H9 (cell line): ENCODE measurements at regions not wholly inside any gene's neighbourhood (a gene's known extent, or its start where the extent isn't known, plus 50 kb on each side); places are given as distances from the start of the nearest gene placed in this dataset.

Source experiments
- DNase-seq: peaks from one replicate; pipeline ENCODE4 v3.0.0-alpha.2; 2017
- H2AFZ ChIP-seq: one replicate; pipeline ENCODE4 v1.6.1; 2013; ENCODE audit warnings: mild to moderate bottlenecking, low read length, control low read depth, moderate library complexity
- H2AK5ac ChIP-seq: 2 replicates; pipeline ENCODE4 v1.6.1; 2013; ENCODE audit warnings: low read length, control low read depth, mixed read lengths; ENCODE audit not compliant: insufficient read length
- H2BK120ac ChIP-seq: one replicate; pipeline ENCODE4 v1.6.1; 2013; ENCODE audit warnings: low read depth, mild to moderate bottlenecking, low read length, control low read depth, inconsistent platforms; ENCODE audit not compliant: poor library complexity, severe bottlenecking
- H2BK12ac ChIP-seq: 2 replicates; pipeline ENCODE4 v1.6.1; 2013; ENCODE audit warnings: low read length, control low read depth, mixed read lengths, low read depth; ENCODE audit not compliant: insufficient read length
- H2BK15ac ChIP-seq: 2 replicates; pipeline ENCODE4 v1.6.1; 2013; ENCODE audit warnings: low read depth, low read length, control low read depth
- H2BK20ac ChIP-seq: one replicate; pipeline ENCODE4 v1.6.1; 2013; ENCODE audit warnings: low read depth, mild to moderate bottlenecking, low read length, control low read depth, inconsistent platforms; ENCODE audit not compliant: poor library complexity, severe bottlenecking
- H2BK5ac ChIP-seq: 2 replicates; pipeline ENCODE4 v1.6.1; 2013; ENCODE audit warnings: low read length, control low read depth, mixed read lengths; ENCODE audit not compliant: insufficient read length
- H3K14ac ChIP-seq: 2 replicates; pipeline ENCODE4 v1.6.1; 2013; ENCODE audit warnings: low read length, control low read depth; ENCODE audit not compliant: insufficient read depth
- H3K18ac ChIP-seq: 2 replicates; pipeline ENCODE4 v1.6.1; 2013; ENCODE audit warnings: low read depth, mild to moderate bottlenecking, mixed read lengths, low read length, control low read depth; ENCODE audit not compliant: insufficient read length
- H3K23ac ChIP-seq: 2 replicates; pipeline ENCODE4 v1.6.1; 2013; ENCODE audit warnings: low read length, control low read depth, mixed read lengths, low read depth; ENCODE audit not compliant: insufficient read length
- H3K23me2 ChIP-seq: 2 replicates; pipeline ENCODE4 v1.6.1; 2013; ENCODE audit warnings: low read depth, mild to moderate bottlenecking, mixed read lengths, low read length, control low read depth; ENCODE audit not compliant: insufficient read length, poor library complexity, severe bottlenecking
- H3K27ac ChIP-seq: 2 replicates; pipeline ENCODE4 v1.5.1; 2013; ENCODE audit warnings: low read length, control low read depth, mixed read lengths, low read depth; ENCODE audit not compliant: insufficient read length
- H3K27me3 ChIP-seq: 2 replicates; pipeline ENCODE4 v1.6.1; 2013; ENCODE audit warnings: low read length, control low read depth, inconsistent platforms; ENCODE audit not compliant: insufficient read depth
- H3K4ac ChIP-seq: 2 replicates; pipeline ENCODE4 v1.6.1; 2013; ENCODE audit warnings: low read depth, mild to moderate bottlenecking, control low read depth, inconsistent platforms, low read length, moderate library complexity
- H3K4me1 ChIP-seq: 2 replicates; pipeline ENCODE4 v1.6.1; 2013; ENCODE audit warnings: low read length, control low read depth, inconsistent platforms; ENCODE audit not compliant: insufficient read depth
- H3K4me2 ChIP-seq: 2 replicates; pipeline ENCODE4 v1.6.1; 2013; ENCODE audit warnings: low read length, control low read depth, mixed read lengths; ENCODE audit not compliant: insufficient read length, insufficient read depth
- H3K56ac ChIP-seq: 2 replicates; pipeline ENCODE4 v1.6.1; 2013; ENCODE audit warnings: low read depth, mild to moderate bottlenecking, mixed read lengths, low read length, control low read depth; ENCODE audit not compliant: insufficient read length
- H3K79me1 ChIP-seq: 2 replicates; pipeline ENCODE4 v1.6.1; 2013; ENCODE audit warnings: low read depth, mild to moderate bottlenecking, moderate library complexity, low read length, control low read depth, inconsistent platforms; ENCODE audit not compliant: insufficient read depth, poor library complexity, severe bottlenecking
- H3K79me2 ChIP-seq: 2 replicates; pipeline ENCODE4 v1.6.1; 2013; ENCODE audit warnings: low read length, control low read depth, inconsistent platforms; ENCODE audit not compliant: insufficient read depth
- H3K9ac ChIP-seq: 2 replicates; pipeline ENCODE4 v1.6.1; 2013; ENCODE audit warnings: low read length, control low read depth, mixed read lengths; ENCODE audit not compliant: insufficient read length; ENCODE audit errors: extremely low read depth
- H3K9me3 ChIP-seq: one replicate; pipeline ENCODE4 v1.6.1; 2013; ENCODE audit warnings: low read depth, low read length, inconsistent platforms; ENCODE audit not compliant: control insufficient read depth
- H3T11ph ChIP-seq: one replicate; pipeline ENCODE4 v1.6.1; 2013; ENCODE audit warnings: mild to moderate bottlenecking, low read length, control low read depth, inconsistent platforms
- H4K20me1 ChIP-seq: one replicate; pipeline ENCODE4 v1.6.1; 2013; ENCODE audit not compliant: control insufficient read depth, insufficient read length, insufficient read depth
- H4K5ac ChIP-seq: 2 replicates; pipeline ENCODE4 v1.6.1; 2013; ENCODE audit warnings: low read depth, mild to moderate bottlenecking, mixed read lengths, low read length, control low read depth; ENCODE audit not compliant: insufficient read length
- H4K8ac ChIP-seq: replicated peaks from 2 replicates; pipeline ENCODE4 v1.6.1; 2013; ENCODE audit warnings: low read length, control low read depth, mixed read lengths, low read depth; ENCODE audit not compliant: insufficient read length
- H4K91ac ChIP-seq: 2 replicates; pipeline ENCODE4 v1.6.1; 2013; ENCODE audit warnings: low read depth, mild to moderate bottlenecking, moderate library complexity, mixed read lengths, low read length, control low read depth; ENCODE audit not compliant: insufficient read length
- H3K27ac Mint-ChIP-seq, 3 experiments: 2 replicates in 2 of 3; 3 replicates in 1 of 3; pipeline ENCODE4 v1.8.0; 2020 to 2021; ENCODE audit warnings: mixed read lengths in 3 of 3, mild to moderate bottlenecking in 1 of 3, moderate library complexity in 1 of 3
- H3K27me3 Mint-ChIP-seq: 2 replicates; pipeline ENCODE4 v1.8.0; 2021; ENCODE audit warnings: low read depth, mild to moderate bottlenecking, moderate library complexity, mixed read lengths
- H3K36me3 Mint-ChIP-seq, 3 experiments: 2 replicates in 2 of 3; 3 replicates in 1 of 3; pipeline ENCODE4 v1.8.0; 2020 to 2021; ENCODE audit warnings: low read depth in 3 of 3, mixed read lengths in 3 of 3; ENCODE audit not compliant: insufficient read depth in 1 of 3
- H3K4me1 Mint-ChIP-seq, 2 experiments: 2 replicates each; pipeline ENCODE4 v1.8.0; 2020; ENCODE audit warnings: mixed read lengths in 2 of 2
- H3K4me3 Mint-ChIP-seq, 2 experiments: 2 replicates in 1 of 2; 3 replicates in 1 of 2; pipeline ENCODE4 v1.8.0; 2020 to 2021; ENCODE audit warnings: mild to moderate bottlenecking in 2 of 2, mixed read lengths in 2 of 2, moderate library complexity in 1 of 2
- H3K9me3 Mint-ChIP-seq, 2 experiments: 2 replicates in 1 of 2; 3 replicates in 1 of 2; pipeline ENCODE4 v1.8.0; 2020; ENCODE audit warnings: mild to moderate bottlenecking in 2 of 2, mixed read lengths in 2 of 2, moderate library complexity in 1 of 2
- WGBS: extraction: QIAGEN DNeasy Blood & Tissue Kit; methylation state at CpG from one replicate; pipeline ENCODE4 v1.1.7; 2013; ENCODE audit warnings: missing lambda C conversion rate, low lambda C conversion rate, mixed read lengths; ENCODE audit not compliant: insufficient read length; ENCODE audit errors: extremely low coverage; 5-methylcytosine and 5-hydroxymethylcytosine counted together
- TF ChIP-seq, protein P1 (sequence below): fragments of 200-600 bp; sonication (generic); conservative IDR thresholded peaks from 3 replicates; pipeline ENCODE4 v1.8.0; 2021; ENCODE audit warnings: antibody characterized with exemption, mild to moderate bottlenecking

DNA sequence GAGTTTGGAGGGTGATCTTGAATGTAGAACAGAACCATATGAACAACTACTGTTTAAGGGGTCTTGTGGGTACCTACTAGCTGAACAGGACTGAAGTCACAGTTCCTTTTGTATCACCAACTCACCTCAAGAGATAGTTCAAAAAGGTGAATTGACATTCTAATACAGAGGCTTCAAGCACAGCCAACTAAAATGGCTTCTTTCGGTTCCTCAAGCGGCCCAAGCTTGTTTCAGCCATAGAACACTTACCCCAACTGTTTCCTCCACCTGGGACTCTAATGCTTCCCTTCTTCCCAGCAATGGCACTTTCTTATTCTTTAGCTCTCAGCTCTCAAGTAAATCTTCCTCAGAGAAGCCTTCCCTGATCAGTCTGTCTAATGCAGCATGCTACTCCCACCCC, 277.5 kb upstream of the GK2 start:
- WGBS = no CpG with 5 or more reads among the region's 2 CpGs
- Histone ChIP-seq H3T11ph (peak overlapping the region; percentile 67), H4K91ac (no peak overlapping the region), H3K9me3 (no peaks in the 10 kb centered on the region), H4K8ac (no peak overlapping the region), H3K27ac (no peak overlapping the region), H3K4me1 (no peaks in the 10 kb centered on the region; the same call in 1 of the 2 replicates), H4K5ac (no peak overlapping the region), H2BK20ac (no peak overlapping the region), H2BK15ac (no peak overlapping the region), H3K27me3 (no peaks in the 10 kb centered on the region), H2BK12ac (no peak overlapping the region), H3K4me2 (no peak overlapping the region), H3K79me1 (no peaks in the 10 kb centered on the region), H2BK120ac (no peak overlapping the region), H3K18ac (no peak overlapping the region), H2BK5ac (no peak overlapping the region), H4K20me1 (no peaks in the 10 kb centered on the region), H3K79me2 (no peaks in the 10 kb centered on the region), H2AFZ (no peak overlapping the region), H3K4ac (no peak overlapping the region), H3K14ac (no peak overlapping the region), H2AK5ac (no peak overlapping the region), H3K23me2 (no peaks in the 10 kb centered on the region), H3K9ac (no peak overlapping the region), H3K23ac (no peak overlapping the region), H3K56ac (no peak overlapping the region)
- H3K4me3 Mint-ChIP-seq = no peak overlapping the region
- TF ChIP-seq, protein P1, sequence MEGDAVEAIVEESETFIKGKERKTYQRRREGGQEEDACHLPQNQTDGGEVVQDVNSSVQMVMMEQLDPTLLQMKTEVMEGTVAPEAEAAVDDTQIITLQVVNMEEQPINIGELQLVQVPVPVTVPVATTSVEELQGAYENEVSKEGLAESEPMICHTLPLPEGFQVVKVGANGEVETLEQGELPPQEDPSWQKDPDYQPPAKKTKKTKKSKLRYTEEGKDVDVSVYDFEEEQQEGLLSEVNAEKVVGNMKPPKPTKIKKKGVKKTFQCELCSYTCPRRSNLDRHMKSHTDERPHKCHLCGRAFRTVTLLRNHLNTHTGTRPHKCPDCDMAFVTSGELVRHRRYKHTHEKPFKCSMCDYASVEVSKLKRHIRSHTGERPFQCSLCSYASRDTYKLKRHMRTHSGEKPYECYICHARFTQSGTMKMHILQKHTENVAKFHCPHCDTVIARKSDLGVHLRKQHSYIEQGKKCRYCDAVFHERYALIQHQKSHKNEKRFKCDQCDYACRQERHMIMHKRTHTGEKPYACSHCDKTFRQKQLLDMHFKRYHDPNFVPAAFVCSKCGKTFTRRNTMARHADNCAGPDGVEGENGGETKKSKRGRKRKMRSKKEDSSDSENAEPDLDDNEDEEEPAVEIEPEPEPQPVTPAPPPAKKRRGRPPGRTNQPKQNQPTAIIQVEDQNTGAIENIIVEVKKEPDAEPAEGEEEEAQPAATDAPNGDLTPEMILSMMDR = no peak
- H3K9me3 Mint-ChIP-seq = no peaks in the 10 kb centered on the region
- DNase-seq = no peak
- H3K27ac Mint-ChIP-seq = no peak overlapping the region
- H3K4me1 Mint-ChIP-seq = peaks cover 4 to 5% of the 10 kb centered on the region in 2 experiments
- H3K27me3 Mint-ChIP-seq = no peaks in the 10 kb centered on the region
- no peaks in the 10 kb centered on the region for H3K36me3 Mint-ChIP-seq
